GM12891 (cell line): ENCODE measurements at regions not wholly inside any gene's neighbourhood (a gene's known extent, or its start where the extent isn't known, plus 50 kb on each side); places are given as distances from the start of the nearest gene placed in this dataset.
"Not testable (repeated sequence)": the region's sequence is repeated elsewhere in the genome, so short reads cannot be mapped to it uniquely, and the experiment has no call there.

Experiments used
- DNase-seq: peaks from one replicate; pipeline ENCODE4 v3.0.0; 2011; ENCODE audit warnings: low spot score; ENCODE audit not compliant: insufficient read length
- FAIRE-seq: peaks from 2 replicates; lab custom pipeline; 2011; peaks lifted over from hg19 to GRCh38; lab: Jason Lieb, UNC
- PAX5 ChIP-seq: IDR thresholded peaks from 2 replicates; pipeline ENCODE4 v1.6.1; 2011; ENCODE audit warnings: low read length, moderate library complexity, mild to moderate bottlenecking; ENCODE audit not compliant: insufficient read depth, severe bottlenecking
- POLR2A ChIP-seq: IDR thresholded peaks from 2 replicates; pipeline ENCODE4 v1.6.1; 2011; ENCODE audit warnings: low read depth, low read length, control low read depth
- POLR2AphosphoS5 ChIP-seq: IDR thresholded peaks from 2 replicates; pipeline ENCODE4 v1.6.1; 2011; ENCODE audit warnings: low read depth, low read length, control low read depth
- POU2F2 ChIP-seq: IDR thresholded peaks from 2 replicates; pipeline ENCODE4 v1.6.1; 2011; ENCODE audit warnings: low read depth, mild to moderate bottlenecking, control low read depth, low read length, moderate library complexity
- SPI1 ChIP-seq: IDR thresholded peaks from 2 replicates; pipeline ENCODE4 v1.6.1; 2011; ENCODE audit warnings: low read depth, low read length, control low read depth
- TAF1 ChIP-seq: IDR thresholded peaks from 2 replicates; pipeline ENCODE4 v1.6.1; 2011; ENCODE audit warnings: low read depth, low read length, control low read depth

DNA sequence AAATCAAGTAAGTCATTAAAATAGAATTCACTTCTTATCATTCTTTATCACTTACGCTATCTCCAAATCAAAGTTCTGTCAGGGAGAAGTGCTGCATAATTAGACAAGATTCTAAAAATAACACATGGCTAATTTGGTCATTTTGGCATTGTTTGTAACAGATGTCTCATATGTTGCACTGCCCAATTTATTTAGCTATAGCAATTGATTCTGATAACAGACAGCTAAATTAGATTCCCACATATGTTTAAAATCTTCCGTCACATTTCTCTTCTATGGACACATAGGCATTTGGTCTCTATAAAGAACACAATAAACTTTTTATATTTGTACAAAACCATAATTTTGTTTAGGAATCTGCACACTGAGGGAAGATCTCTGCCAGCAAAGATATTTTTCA, 644.5 kb upstream of the VRK2 start:
- no peak for FAIRE-seq
- no peak for DNase-seq
- TF ChIP-seq POLR2A (no peak), POLR2AphosphoS5 (no peak), TAF1 (no peak), POU2F2 (no peak), SPI1 (no peak), PAX5 (no peak)

- FAIRE-seq (no peak), DNase-seq (no peak)
- no peak for TF ChIP-seq TAF1
- TF ChIP-seq POU2F2, result no peak
- no peak for TF ChIP-seq POLR2AphosphoS5
- no peak for TF ChIP-seq POLR2A
Observed at GRCh38 chr2:57402755-57403154, 643.9 kb upstream of the VRK2 start.

- FAIRE-seq (no peak), DNase-seq (no peak)
- TF ChIP-seq PAX5 (no peak), TAF1 (no peak), POLR2A (no peak), POLR2AphosphoS5 (no peak)
Observed at GRCh38 chr2:57407772-57408201, 638.8 kb upstream of the VRK2 start.

DNA sequence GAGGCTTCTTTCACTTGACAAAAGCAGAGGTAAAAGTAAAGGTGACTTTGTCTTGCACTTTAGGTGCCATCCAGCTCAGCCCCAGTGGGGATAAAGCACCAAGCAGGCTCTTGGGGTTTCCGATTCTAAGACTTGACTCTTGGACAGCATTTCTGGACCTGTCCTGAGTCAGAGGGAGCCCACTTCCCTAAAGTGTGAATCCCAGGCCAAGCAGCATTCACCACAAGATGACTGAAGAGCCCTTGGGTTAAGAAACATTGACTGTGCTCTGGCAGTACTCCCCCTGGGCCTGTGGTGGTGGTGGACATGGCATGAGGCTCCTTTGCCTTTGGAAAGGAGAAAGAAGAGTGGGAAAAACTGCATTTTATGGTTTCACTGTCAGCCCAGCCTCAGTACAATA, 638.0 kb upstream of the VRK2 start:
- DNase-seq (no peak), FAIRE-seq (no peak)
- TF ChIP-seq POU2F2 (no peak), TAF1 (no peak), POLR2A (no peak), PAX5 (no peak), SPI1 (no peak), POLR2AphosphoS5 (no peak)

DNA sequence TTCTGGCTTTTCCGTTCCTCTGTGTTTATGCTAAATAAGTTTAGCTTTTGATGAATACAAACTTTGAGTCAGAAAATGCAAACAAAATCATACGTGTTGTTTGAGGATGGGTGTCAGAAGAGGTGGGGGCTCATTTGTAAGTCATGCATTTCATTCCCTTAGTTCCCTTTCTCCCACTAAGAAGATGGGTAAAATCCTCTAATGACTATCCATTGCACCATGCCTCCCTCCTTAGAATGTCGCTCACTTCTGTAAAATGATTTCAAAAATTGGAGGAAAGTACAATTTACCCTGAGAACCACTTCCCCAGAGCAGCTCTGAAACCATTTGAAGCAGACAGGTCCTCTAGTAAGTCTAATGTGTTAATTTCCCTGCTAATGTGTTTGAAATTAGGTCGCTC, 629.6 kb upstream of the VRK2 start:
- FAIRE-seq (no peak), DNase-seq (no peak)
- TF ChIP-seq TAF1, result no peak
- no peak for TF ChIP-seq SPI1
- TF ChIP-seq PAX5, result no peak
- no peak for TF ChIP-seq POLR2A
- TF ChIP-seq POLR2AphosphoS5, result no peak
- TF ChIP-seq POU2F2, result no peak

GRCh38 chr2:57418859-57419346, 627.7 kb upstream of the VRK2 start:
- DNase-seq, result not testable (repeated sequence)

GRCh38 chr2:57429831-57430230, 616.8 kb upstream of the VRK2 start:
- DNase-seq, result no peak
- TF ChIP-seq POLR2A (no peak), TAF1 (no peak), SPI1 (no peak), POU2F2 (no peak)
- no peak for FAIRE-seq

More at GRCh38 chr2:57418859-57419346, 627.7 kb upstream of the VRK2 start:
- not testable (repeated sequence) for FAIRE-seq

GRCh38 chr2:57432528-57432927, 614.1 kb upstream of the VRK2 start:
- no peak for DNase-seq
- TF ChIP-seq POLR2AphosphoS5 (no peak), POU2F2 (no peak), SPI1 (no peak), PAX5 (no peak), POLR2A (no peak), TAF1 (no peak)
- FAIRE-seq, result no peak

- DNase-seq, result no peak
- FAIRE-seq, result no peak
- no peak for TF ChIP-seq POLR2AphosphoS5
- no peak for TF ChIP-seq PAX5
- no peak for TF ChIP-seq TAF1
- TF ChIP-seq SPI1, result no peak
- no peak for TF ChIP-seq POLR2A
- TF ChIP-seq POU2F2, result no peak
Observed at GRCh38 chr2:57434441-57434840, 612.2 kb upstream of the VRK2 start.

- DNase-seq, result no peak
- no peak for FAIRE-seq
- TF ChIP-seq TAF1 (no peak), POLR2AphosphoS5 (no peak), POU2F2 (no peak), PAX5 (no peak), SPI1 (no peak), POLR2A (no peak)
Observed at GRCh38 chr2:57434972-57435371, 611.6 kb upstream of the VRK2 start.

DNA sequence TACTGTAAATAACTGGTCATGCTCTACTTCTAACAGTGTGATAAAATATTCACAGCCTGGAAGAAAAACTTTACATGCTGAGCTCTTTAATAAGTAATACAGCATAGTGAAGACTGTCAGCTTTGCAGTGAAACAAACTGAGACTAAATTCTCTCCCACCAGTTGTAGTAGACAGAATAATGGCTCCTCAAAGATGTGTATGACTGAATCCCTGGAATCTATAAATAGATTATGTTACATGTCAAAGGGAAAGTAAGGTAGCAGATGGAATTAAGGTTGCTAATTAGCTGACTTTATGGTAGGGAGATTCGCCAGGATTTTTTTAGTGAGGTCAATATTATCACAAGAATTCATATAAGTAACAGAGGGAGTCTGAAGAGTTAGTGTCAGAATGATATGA, 609.5 kb upstream of the VRK2 start:
- no peak for TF ChIP-seq POU2F2
- no peak for TF ChIP-seq SPI1
- no peak for TF ChIP-seq PAX5
- TF ChIP-seq POLR2AphosphoS5, result no peak
- TF ChIP-seq POLR2A, result no peak
- TF ChIP-seq TAF1, result no peak
- FAIRE-seq (no peak), DNase-seq (no peak)
